ENCODE measurements at regions not wholly inside any gene's neighbourhood (a gene's known extent, or its start where the extent isn't known, plus 50 kb on each side); places are given as distances from the start of the nearest gene placed in this dataset.
"Not testable (repeated sequence)": the region's sequence is repeated elsewhere in the genome, so short reads cannot be mapped to it uniquely, and the experiment has no call there.

GRCh38 chr17:16874216-16874615 lies 97.7 kb downstream of the TNFRSF13B start:
- H3K27me3 ChIP-seq (replicated peaks in 1 of 2; ENCODE audit: control insufficient read depth in 2 of 2, insufficient read depth in 2 of 2, low read length in 1 of 2); intact Hi-C loops (cut with micrococcal nuclease; ENCODE audit: unreplicated experiment); H3K4me3 ChIP-seq; H3K9me3 ChIP-seq (replicated peaks; ENCODE audit: control insufficient read depth, insufficient read depth, low read length); H2AFZ ChIP-seq (ENCODE audit: control insufficient read depth, low read depth, low read length); H3K4me1 ChIP-seq (ENCODE audit: control insufficient read depth, insufficient read depth, low read length); H3K4me2 ChIP-seq (ENCODE audit: control insufficient read depth, insufficient read depth); H4K20me1 ChIP-seq (ENCODE audit: control insufficient read depth, insufficient read depth); CTCF ChIA-PET; SMC1A ChIA-PET (ENCODE audit: uncharacterized antibody, unreplicated experiment); FAIRE-seq; POLR2A ChIA-PET; ATAC-seq; DNase-seq (ENCODE audit: low read depth, low spot score); BruUV-seq (replicated peaks); H3K79me2 ChIP-seq (ENCODE audit: control insufficient read depth, insufficient read depth, low read length); H3K9ac ChIP-seq (ENCODE audit: control insufficient read depth, insufficient read depth, low read length); RAD21 ChIA-PET (ENCODE audit: unreplicated experiment); H3K27ac ChIP-seq (ENCODE audit: control insufficient read depth, insufficient read depth); H3K36me3 ChIP-seq (ENCODE audit: control insufficient read depth in 2 of 2, insufficient read depth in 2 of 2, low read length in 1 of 2); in situ Hi-C loops (cut with MboI): not testable (repeated sequence)
- WGBS (ENCODE audit: insufficient coverage, insufficient replicate concordance, low lambda C conversion rate, missing lambda C conversion rate): 44% methylated on average over 11 of the region's 12 CpGs

- Histone ChIP-seq H3K4me2 (ENCODE audit: control insufficient read depth, insufficient read depth) (no peak overlapping the region), H3K79me2 (ENCODE audit: control insufficient read depth, insufficient read depth, low read length) (no peaks in the 10 kb centered on the region), H3K27me3 (replicated peaks in 1 of 2; ENCODE audit: control insufficient read depth in 2 of 2, insufficient read depth in 2 of 2, low read length in 1 of 2) (no peaks in the 10 kb centered on the region; a peak in 2 of 4 replicates), H4K20me1 (ENCODE audit: control insufficient read depth, insufficient read depth) (no peaks in the 10 kb centered on the region), H3K4me3 (no peak overlapping the region), H3K27ac (ENCODE audit: control insufficient read depth, insufficient read depth) (no peak overlapping the region), H3K9ac (ENCODE audit: control insufficient read depth, insufficient read depth, low read length) (no peak overlapping the region), H3K9me3 (replicated peaks; ENCODE audit: control insufficient read depth, insufficient read depth, low read length) (no peaks in the 10 kb centered on the region; the same call in 2 of the 3 replicates), H3K4me1 (ENCODE audit: control insufficient read depth, insufficient read depth, low read length) (no peaks in the 10 kb centered on the region), H2AFZ (ENCODE audit: control insufficient read depth, low read depth, low read length) (no peak overlapping the region), H3K36me3 (ENCODE audit: control insufficient read depth in 2 of 2, insufficient read depth in 2 of 2, low read length in 1 of 2) (no peaks in the 10 kb centered on the region)
- RAD21 ChIA-PET (ENCODE audit: unreplicated experiment): no interaction called here
- in situ Hi-C loops (cut with MboI) (no loop called here), intact Hi-C loops (cut with micrococcal nuclease; ENCODE audit: unreplicated experiment) (no loop called here)
- SMC1A ChIA-PET (ENCODE audit: uncharacterized antibody, unreplicated experiment): no interaction called here
- 30% methylated on average over 14 of the region's 15 CpGs for WGBS (ENCODE audit: insufficient coverage, insufficient replicate concordance, low lambda C conversion rate, missing lambda C conversion rate)
- FAIRE-seq: no peak
- peak; percentile 43 to 69 (median 67) for TF ChIP-seq CTCF (IDR thresholded peaks at IDR 0.05 in 2 of 3, conservative IDR thresholded peaks at IDR 0.05 in 1 of 3; ENCODE audit: control insufficient read depth in 2 of 3, extremely low read depth in 1 of 3, insufficient read depth in 1 of 3, low read depth in 3 of 3, low read length in 3 of 3)
- no peak for TF ChIP-seq NKRF (conservative IDR thresholded peaks at IDR 0.05)
- TF ChIP-seq MYB (IDR thresholded peaks at IDR 0.05; ENCODE audit: borderline replicate concordance, low read depth, low read length): no peak
- TF ChIP-seq RAD21 (IDR thresholded peaks at IDR 0.05; ENCODE audit: insufficient read depth, low read depth, low read length): peak; percentile 49
- peak; percentile 31; the same call in 1 of the 2 replicates for TF ChIP-seq SMC3 (IDR thresholded peaks at IDR 0.05; ENCODE audit: borderline replicate concordance, low read length)
- TF ChIP-seq ZNF24 (IDR thresholded peaks at IDR 0.05): no peak
- DNase-seq (ENCODE audit: low read depth, low spot score): no peak
- POLR2A ChIA-PET: no interaction called here
- no TSS peak for BruUV-seq (replicated peaks)
- CTCF ChIA-PET: interaction anchor here (0.6 kb wide), 1 partner anchor 347 kb away, joined by 3 read pairs; no protein-coding TSS in a partner anchor
- peak; percentile 91 for ATAC-seq
Measured at GRCh38 chr17:16873174-16874035, 98.5 kb downstream of the TNFRSF13B start.

Measured in GM12878 (cell line).